ENCODE measurements at regions not wholly inside any gene's neighbourhood (a gene's known extent, or its start where the extent isn't known, plus 50 kb on each side); places are given as distances from the start of the nearest gene placed in this dataset.

- DNase-seq = no peak
Measured at GRCh38 chr1:5650283-5651026, 341.8 kb downstream of the NPHP4 start.

GRCh38 chr1:5649795-5650194, 342.4 kb downstream of the NPHP4 start:
- DNase-seq = no peak

- DNase-seq = no peak
Measured at GRCh38 chr1:5649166-5649551, 343.1 kb downstream of the NPHP4 start.

GRCh38 chr1:5648410-5649165, 343.6 kb downstream of the NPHP4 start:
- no peak for DNase-seq

- no peak for DNase-seq
Measured at GRCh38 chr1:5647234-5647633, 345.0 kb downstream of the NPHP4 start.

GRCh38 chr1:5646486-5647149, 345.6 kb downstream of the NPHP4 start:
- no peak for DNase-seq

GRCh38 chr1:5645929-5646328, 346.3 kb downstream of the NPHP4 start:
- DNase-seq = no peak

GRCh38 chr1:5645135-5645399, 347.2 kb downstream of the NPHP4 start:
- no peak for DNase-seq

- peak; percentile 52 for DNase-seq
Measured at GRCh38 chr1:5644281-5645134, 347.7 kb downstream of the NPHP4 start.

- DNase-seq = peak; percentile 20
Measured at GRCh38 chr1:5643360-5644107, 348.7 kb downstream of the NPHP4 start.

- peak; percentile 5 for DNase-seq
Measured at GRCh38 chr1:5640845-5641244, 351.4 kb downstream of the NPHP4 start.

GRCh38 chr1:5639106-5639722, 353.0 kb downstream of the NPHP4 start:
- no peak for DNase-seq

GRCh38 chr1:5638582-5638981, 353.6 kb downstream of the NPHP4 start:
- no peak for DNase-seq

- peak; percentile 33 for DNase-seq
Measured at GRCh38 chr1:5637171-5637570, 355.1 kb downstream of the NPHP4 start.

- no peak for DNase-seq
Measured at GRCh38 chr1:5634893-5635292, 357.3 kb downstream of the NPHP4 start.

- no peak for DNase-seq
Measured at GRCh38 chr1:5632814-5633213, 359.4 kb downstream of the NPHP4 start.

GRCh38 chr1:5632224-5632623, 360.0 kb downstream of the NPHP4 start:
- no peak for DNase-seq

- no peak for DNase-seq
Measured at GRCh38 chr1:5628416-5628815, 363.8 kb downstream of the NPHP4 start.

- no peak for DNase-seq
Measured at GRCh38 chr1:5623399-5623798, 368.8 kb downstream of the NPHP4 start.

- no peak for DNase-seq
Measured at GRCh38 chr1:5622412-5622811, 369.8 kb downstream of the NPHP4 start.

GRCh38 chr1:5621692-5622091, 370.5 kb downstream of the NPHP4 start:
- no peak for DNase-seq

GRCh38 chr1:5620997-5621396, 371.2 kb downstream of the NPHP4 start:
- DNase-seq = peak; percentile 21
